ENCODE measurements at regions not wholly inside any gene's neighbourhood (a gene's known extent, or its start where the extent isn't known, plus 50 kb on each side); places are given as distances from the start of the nearest gene placed in this dataset.

DNA sequence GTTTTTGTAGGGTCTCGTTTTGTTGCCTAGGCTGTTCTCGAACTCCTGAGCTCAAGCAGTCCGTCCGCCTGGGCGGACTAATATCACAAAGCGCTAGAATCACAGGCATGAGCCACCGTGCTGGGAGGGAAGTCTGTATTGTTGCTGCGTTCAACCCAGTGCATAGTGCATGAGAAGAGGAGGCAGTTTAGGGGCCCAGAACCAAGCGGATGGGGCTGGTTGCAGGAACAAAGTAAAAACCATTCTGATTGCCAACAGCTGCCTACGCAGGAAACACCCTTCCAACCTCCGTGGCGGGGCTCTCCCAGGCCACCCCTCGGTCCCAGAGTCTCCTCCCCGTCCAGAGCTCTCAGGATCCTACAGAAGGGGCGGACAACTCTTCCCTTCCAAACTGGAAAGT, 87.1 kb downstream of the ANXA2R start:
- no peak for ATAC-seq
- H3K9me3 Mint-ChIP-seq = peaks cover 0 to 5% of the 10 kb centered on the region in 2 donors

DNA sequence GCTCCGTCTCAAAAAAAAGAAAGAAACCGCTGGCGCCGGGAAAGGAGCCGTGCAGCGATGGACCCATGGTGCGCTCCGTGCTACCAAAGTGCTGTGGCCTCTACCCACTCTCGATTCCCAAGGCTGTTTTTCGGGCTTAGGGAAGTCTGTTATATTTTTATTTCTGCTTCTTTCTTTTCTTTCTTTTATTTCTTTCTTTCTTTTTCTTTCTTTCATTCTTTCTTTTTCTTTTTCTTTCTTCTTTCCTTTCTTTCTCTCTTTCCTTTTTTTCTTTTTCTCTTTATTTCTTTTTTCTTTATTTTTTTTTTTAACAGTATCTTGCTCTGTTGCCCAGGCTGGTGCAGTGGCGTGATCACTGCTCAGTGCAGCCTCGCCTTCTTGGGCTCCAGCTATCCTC, 87.5 kb downstream of the ANXA2R start:
- no peaks in the 10 kb centered on the region for H3K27me3 Mint-ChIP-seq (ENCODE audit: low read depth in 2 of 2)
- no peaks in the 10 kb centered on the region for H3K36me3 ChIP-seq (ENCODE audit: control insufficient read depth, insufficient read depth, low read length)
- DNase-seq (no peak), ATAC-seq (no peak)
- peak overlapping the region; percentile 73 for H3K4me3 ChIP-seq (ENCODE audit: low read length)
- H3K9me3 ChIP-seq (ENCODE audit: control insufficient read depth, insufficient read depth, low read length) = peaks cover 20% of the 10 kb centered on the region
- peaks cover 0 to 5% of the 10 kb centered on the region in 2 donors for H3K9me3 Mint-ChIP-seq
- 31% methylated on average over 10 of the region's 12 CpGs for WGBS (ENCODE audit: insufficient coverage)
- H3K27ac ChIP-seq (ENCODE audit: low read length) = peak overlapping the region; percentile 98
- H3K36me3 Mint-ChIP-seq = no peaks in the 10 kb centered on the region
- intact Hi-C loops (cut with micrococcal nuclease) = loop anchor here (5.0 kb wide), 3 partner anchors 170 to 605 kb away; partner anchors contain the start of genes PAIP1, TMEM267 and ZNF131
- H3K27me3 ChIP-seq (ENCODE audit: control insufficient read depth, insufficient read depth, low read length) = no peaks in the 10 kb centered on the region
- peaks cover 45% of the 10 kb centered on the region for H3K4me1 ChIP-seq (ENCODE audit: control insufficient read depth, insufficient read depth, low read length)
- peak overlapping the region; percentile 97 to 99 for H3K27ac Mint-ChIP-seq
- H3K4me1 Mint-ChIP-seq = peaks cover 33 to 44% of the 10 kb centered on the region in 2 donors
- TF ChIP-seq, protein P1, sequence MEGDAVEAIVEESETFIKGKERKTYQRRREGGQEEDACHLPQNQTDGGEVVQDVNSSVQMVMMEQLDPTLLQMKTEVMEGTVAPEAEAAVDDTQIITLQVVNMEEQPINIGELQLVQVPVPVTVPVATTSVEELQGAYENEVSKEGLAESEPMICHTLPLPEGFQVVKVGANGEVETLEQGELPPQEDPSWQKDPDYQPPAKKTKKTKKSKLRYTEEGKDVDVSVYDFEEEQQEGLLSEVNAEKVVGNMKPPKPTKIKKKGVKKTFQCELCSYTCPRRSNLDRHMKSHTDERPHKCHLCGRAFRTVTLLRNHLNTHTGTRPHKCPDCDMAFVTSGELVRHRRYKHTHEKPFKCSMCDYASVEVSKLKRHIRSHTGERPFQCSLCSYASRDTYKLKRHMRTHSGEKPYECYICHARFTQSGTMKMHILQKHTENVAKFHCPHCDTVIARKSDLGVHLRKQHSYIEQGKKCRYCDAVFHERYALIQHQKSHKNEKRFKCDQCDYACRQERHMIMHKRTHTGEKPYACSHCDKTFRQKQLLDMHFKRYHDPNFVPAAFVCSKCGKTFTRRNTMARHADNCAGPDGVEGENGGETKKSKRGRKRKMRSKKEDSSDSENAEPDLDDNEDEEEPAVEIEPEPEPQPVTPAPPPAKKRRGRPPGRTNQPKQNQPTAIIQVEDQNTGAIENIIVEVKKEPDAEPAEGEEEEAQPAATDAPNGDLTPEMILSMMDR (IDR thresholded peaks at IDR 0.05) = no peak
- peak overlapping the region; percentile 88 for H3K4me3 Mint-ChIP-seq

More for the DNA sequence above, 87.1 kb downstream of the ANXA2R start:
- TF ChIP-seq, protein P1 (IDR thresholded peaks at IDR 0.05) = no peak
- peaks cover 33 to 44% of the 10 kb centered on the region in 2 donors for H3K4me1 Mint-ChIP-seq
- 78% methylated on average over 15 of the region's 15 CpGs for WGBS (ENCODE audit: insufficient coverage)
- peak overlapping the region; percentile 88 for H3K4me3 Mint-ChIP-seq
- no peak overlapping the region for H3K27ac ChIP-seq (ENCODE audit: low read length)
- H3K36me3 ChIP-seq (ENCODE audit: control insufficient read depth, insufficient read depth, low read length) = no peaks in the 10 kb centered on the region
- no peaks in the 10 kb centered on the region for H3K36me3 Mint-ChIP-seq
- H3K27me3 ChIP-seq (ENCODE audit: control insufficient read depth, insufficient read depth, low read length) = no peaks in the 10 kb centered on the region
- H3K4me1 ChIP-seq (ENCODE audit: control insufficient read depth, insufficient read depth, low read length) = peaks cover 45% of the 10 kb centered on the region
- no peak overlapping the region for H3K4me3 ChIP-seq (ENCODE audit: low read length)
- intact Hi-C loops (cut with micrococcal nuclease) = loop anchor here (5.0 kb wide), 3 partner anchors 169 to 604 kb away; partner anchors contain the start of genes PAIP1, TMEM267 and ZNF131
- DNase-seq = peak in 1 of 2 donors; percentile 30
- peaks cover 20% of the 10 kb centered on the region for H3K9me3 ChIP-seq (ENCODE audit: control insufficient read depth, insufficient read depth, low read length)
- H3K27me3 Mint-ChIP-seq (ENCODE audit: low read depth in 2 of 2) = no peaks in the 10 kb centered on the region
- peak overlapping the region; percentile 97 to 99 for H3K27ac Mint-ChIP-seq

DNA sequence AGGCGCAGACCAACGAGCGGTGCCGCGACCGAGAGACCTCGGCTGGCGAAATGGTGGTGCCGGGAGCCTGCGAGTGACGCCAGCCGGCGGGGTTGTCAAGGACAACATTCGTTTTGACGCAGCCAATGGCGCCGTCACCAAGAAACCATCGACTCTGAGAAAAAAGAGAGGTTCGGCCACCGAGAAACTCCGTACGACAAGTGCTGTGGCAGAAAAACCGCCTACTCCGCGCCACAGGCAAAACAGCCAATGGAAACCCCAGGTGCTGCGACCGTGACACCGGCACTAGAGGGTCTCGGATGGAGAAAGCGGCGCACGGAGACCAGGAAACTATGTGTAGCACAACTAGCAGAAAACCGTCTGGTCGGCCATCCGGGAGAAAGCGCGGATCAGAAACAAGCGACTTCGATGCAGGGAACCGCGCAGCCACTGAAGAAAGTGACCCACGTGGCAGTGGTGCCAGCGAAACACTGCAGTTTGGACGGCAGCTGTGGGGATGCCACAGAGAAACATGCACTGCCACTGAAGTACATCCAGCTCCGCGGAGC, 88.8 kb downstream of the ANXA2R start:
- Mint-ChIP-seq H3K4me3 (peak overlapping the region; percentile 88), H3K4me1 (peaks cover 33 to 44% of the 10 kb centered on the region in 2 donors), H3K36me3 (no peaks in the 10 kb centered on the region), H3K27ac (peak overlapping the region; percentile 97 to 99), H3K27me3 (ENCODE audit: low read depth in 2 of 2) (no peaks in the 10 kb centered on the region), H3K9me3 (peaks cover 0 to 5% of the 10 kb centered on the region in 2 donors)
- Histone ChIP-seq H3K36me3 (ENCODE audit: control insufficient read depth, insufficient read depth, low read length) (no peaks in the 10 kb centered on the region), H3K27me3 (ENCODE audit: control insufficient read depth, insufficient read depth, low read length) (no peaks in the 10 kb centered on the region), H3K4me3 (ENCODE audit: low read length) (peak overlapping the region; percentile 73), H3K9me3 (ENCODE audit: control insufficient read depth, insufficient read depth, low read length) (peaks cover 20% of the 10 kb centered on the region), H3K4me1 (ENCODE audit: control insufficient read depth, insufficient read depth, low read length) (peaks cover 45% of the 10 kb centered on the region), H3K27ac (ENCODE audit: low read length) (peak overlapping the region; percentile 98)
- TF ChIP-seq, protein P1 (IDR thresholded peaks at IDR 0.05) = no peak
- WGBS (ENCODE audit: insufficient coverage) = under 1% methylated on average over 46 of the region's 46 CpGs
- DNase-seq (peak; percentile 69 to 94), ATAC-seq (peak; percentile 33 to 62 (median 58))
- intact Hi-C loops (cut with micrococcal nuclease) = loop anchor here (1.0 to 5.0 kb wide), 7 partner anchors 43 to 606 kb away; partner anchors contain the start of genes PAIP1, TMEM267 and ZNF131
